ENCODE measurements at regions not wholly inside any gene's neighbourhood (a gene's known extent, or its start where the extent isn't known, plus 50 kb on each side); places are given as distances from the start of the nearest gene placed in this dataset.

DNA sequence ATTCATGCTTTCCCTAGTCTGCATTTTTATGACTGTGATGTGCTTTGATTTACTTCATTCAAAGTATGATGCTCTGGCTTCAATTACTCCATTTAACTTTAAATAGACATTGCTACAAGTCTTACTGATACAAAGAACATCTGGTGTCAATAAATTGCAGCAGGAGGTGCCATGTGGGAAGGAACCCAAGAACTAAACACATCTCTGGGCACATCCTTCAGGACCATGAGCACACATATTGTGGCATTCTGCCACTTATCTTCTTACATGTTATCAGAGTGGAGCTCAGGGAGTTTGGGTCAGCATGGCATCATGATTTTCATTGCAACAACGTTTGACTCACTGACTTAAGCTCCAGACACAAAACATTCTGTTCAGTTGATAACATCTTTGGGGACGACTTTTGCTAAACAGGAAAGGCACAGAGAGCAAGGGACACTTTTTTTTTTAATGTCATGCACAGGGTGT, 227.0 kb downstream of the DKK1 start:
- TF ChIP-seq, protein P1, sequence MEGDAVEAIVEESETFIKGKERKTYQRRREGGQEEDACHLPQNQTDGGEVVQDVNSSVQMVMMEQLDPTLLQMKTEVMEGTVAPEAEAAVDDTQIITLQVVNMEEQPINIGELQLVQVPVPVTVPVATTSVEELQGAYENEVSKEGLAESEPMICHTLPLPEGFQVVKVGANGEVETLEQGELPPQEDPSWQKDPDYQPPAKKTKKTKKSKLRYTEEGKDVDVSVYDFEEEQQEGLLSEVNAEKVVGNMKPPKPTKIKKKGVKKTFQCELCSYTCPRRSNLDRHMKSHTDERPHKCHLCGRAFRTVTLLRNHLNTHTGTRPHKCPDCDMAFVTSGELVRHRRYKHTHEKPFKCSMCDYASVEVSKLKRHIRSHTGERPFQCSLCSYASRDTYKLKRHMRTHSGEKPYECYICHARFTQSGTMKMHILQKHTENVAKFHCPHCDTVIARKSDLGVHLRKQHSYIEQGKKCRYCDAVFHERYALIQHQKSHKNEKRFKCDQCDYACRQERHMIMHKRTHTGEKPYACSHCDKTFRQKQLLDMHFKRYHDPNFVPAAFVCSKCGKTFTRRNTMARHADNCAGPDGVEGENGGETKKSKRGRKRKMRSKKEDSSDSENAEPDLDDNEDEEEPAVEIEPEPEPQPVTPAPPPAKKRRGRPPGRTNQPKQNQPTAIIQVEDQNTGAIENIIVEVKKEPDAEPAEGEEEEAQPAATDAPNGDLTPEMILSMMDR (IDR thresholded peaks at IDR 0.05; ENCODE audit: extremely low read depth in 1 of 2, insufficient read depth in 1 of 2, low read depth in 1 of 2, low read length in 2 of 2): no peak
- TF ChIP-seq JUN (IDR thresholded peaks at IDR 0.05; ENCODE audit: borderline replicate concordance, insufficient read depth, insufficient read length, low read depth) (no peak), EZH2 (IDR thresholded peaks at IDR 0.05; ENCODE audit: borderline replicate concordance, low read depth, low read length, severe bottlenecking) (no peak)
